Fibroblast of lung (primary cell): ENCODE measurements at regions not wholly inside any gene's neighbourhood (a gene's known extent, or its start where the extent isn't known, plus 50 kb on each side); places are given as distances from the start of the nearest gene placed in this dataset.
"Not testable (repeated sequence)": the region's sequence is repeated elsewhere in the genome, so short reads cannot be mapped to it uniquely, and the experiment has no call there.

ENCODE experiments used
- CTCF ChIP-seq, 2 donors: IDR thresholded peaks in 1 of 2; conservative IDR thresholded peaks in 1 of 2; 1 replicate in 1 of 2; 2 replicates in 1 of 2; pipeline ENCODE4 v1.5.1; 2011 to 2012; ENCODE audit warnings: low read length in 2 of 2, control low read depth in 1 of 2, inconsistent platforms in 1 of 2, low read depth in 1 of 2, mild to moderate bottlenecking in 1 of 2
- EZH2 ChIP-seq: IDR thresholded peaks from 2 replicates; pipeline ENCODE4 v1.5.1; 2012; ENCODE audit warnings: low read length, control low read depth, mild to moderate bottlenecking; ENCODE audit errors: missing control alignments

GRCh38 chr15:20267996-20268395, 273.6 kb downstream of the GOLGA6L6 start:
- TF ChIP-seq CTCF (conservative IDR thresholded peaks at IDR 0.05 in 1 of 2, IDR thresholded peaks at IDR 0.05 in 1 of 2; ENCODE audit: low read depth in 1 of 2, low read length in 2 of 2); EZH2: not testable (repeated sequence)
